ENCODE measurements at regions not wholly inside any gene's neighbourhood (a gene's known extent, or its start where the extent isn't known, plus 50 kb on each side); places are given as distances from the start of the nearest gene placed in this dataset.

DNA sequence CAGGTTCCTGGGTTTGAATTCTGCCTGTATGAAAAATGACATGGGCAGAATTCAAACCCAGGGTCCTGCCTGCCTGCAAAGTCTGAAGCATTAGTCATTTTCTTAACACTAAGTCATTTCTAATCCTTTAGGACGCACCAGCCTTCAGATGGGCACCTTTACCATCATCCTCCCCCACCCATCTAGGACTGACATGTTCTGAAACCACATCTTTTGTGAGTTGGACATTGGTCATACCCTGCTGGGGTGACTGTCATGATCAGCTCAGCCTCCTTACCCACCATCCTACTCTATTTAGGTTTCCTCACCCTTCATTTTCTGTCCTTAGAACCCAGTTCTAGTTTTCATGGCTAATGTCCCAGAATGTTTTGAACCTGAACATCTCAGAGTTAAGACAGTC, 104.9 kb downstream of the TRIB2 start:
- no peak for TF ChIP-seq POLR2A (IDR thresholded peaks at IDR 0.05)
- TF ChIP-seq, protein P1, sequence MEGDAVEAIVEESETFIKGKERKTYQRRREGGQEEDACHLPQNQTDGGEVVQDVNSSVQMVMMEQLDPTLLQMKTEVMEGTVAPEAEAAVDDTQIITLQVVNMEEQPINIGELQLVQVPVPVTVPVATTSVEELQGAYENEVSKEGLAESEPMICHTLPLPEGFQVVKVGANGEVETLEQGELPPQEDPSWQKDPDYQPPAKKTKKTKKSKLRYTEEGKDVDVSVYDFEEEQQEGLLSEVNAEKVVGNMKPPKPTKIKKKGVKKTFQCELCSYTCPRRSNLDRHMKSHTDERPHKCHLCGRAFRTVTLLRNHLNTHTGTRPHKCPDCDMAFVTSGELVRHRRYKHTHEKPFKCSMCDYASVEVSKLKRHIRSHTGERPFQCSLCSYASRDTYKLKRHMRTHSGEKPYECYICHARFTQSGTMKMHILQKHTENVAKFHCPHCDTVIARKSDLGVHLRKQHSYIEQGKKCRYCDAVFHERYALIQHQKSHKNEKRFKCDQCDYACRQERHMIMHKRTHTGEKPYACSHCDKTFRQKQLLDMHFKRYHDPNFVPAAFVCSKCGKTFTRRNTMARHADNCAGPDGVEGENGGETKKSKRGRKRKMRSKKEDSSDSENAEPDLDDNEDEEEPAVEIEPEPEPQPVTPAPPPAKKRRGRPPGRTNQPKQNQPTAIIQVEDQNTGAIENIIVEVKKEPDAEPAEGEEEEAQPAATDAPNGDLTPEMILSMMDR (IDR thresholded peaks at IDR 0.05): no peak

Data from body of pancreas (tissue), 4 donors.